ENCODE measurements at regions not wholly inside any gene's neighbourhood (a gene's known extent, or its start where the extent isn't known, plus 50 kb on each side); places are given as distances from the start of the nearest gene placed in this dataset.

GRCh38 chr10:118482393-118483331 is 112.8 kb downstream of the PRLHR start:
- no peak overlapping the region for H3K4me3 ChIP-seq
- H3K27ac ChIP-seq, result no peak overlapping the region
- no peak for DNase-seq (ENCODE audit: low spot score)
- no peak for TF ChIP-seq CTCF (IDR thresholded peaks at IDR 0.05)

GRCh38 chr10:118481871-118482270 is 113.6 kb downstream of the PRLHR start:
- Histone ChIP-seq H3K27ac (no peak overlapping the region), H3K4me3 (no peak overlapping the region)
- no peak for DNase-seq (ENCODE audit: low spot score)
- TF ChIP-seq CTCF (IDR thresholded peaks at IDR 0.05), result no peak

- DNase-seq (ENCODE audit: low spot score), result no peak
- no peak for TF ChIP-seq CTCF (IDR thresholded peaks at IDR 0.05)
- no peak overlapping the region for H3K4me3 ChIP-seq
- no peak overlapping the region for H3K27ac ChIP-seq
These were observed 120.2 kb downstream of the PRLHR start for GRCh38 chr10:118475214-118475613.

- no peak overlapping the region for H3K27ac ChIP-seq
- H3K4me3 ChIP-seq, result no peak overlapping the region
- no peak for TF ChIP-seq CTCF (IDR thresholded peaks at IDR 0.05)
- DNase-seq (ENCODE audit: low spot score), result no peak
These were observed 121.3 kb downstream of the PRLHR start for GRCh38 chr10:118474111-118474510.

GRCh38 chr10:118473305-118473960 is 122.0 kb downstream of the PRLHR start:
- Histone ChIP-seq H3K4me3 (no peak overlapping the region), H3K27ac (no peak overlapping the region)
- DNase-seq (ENCODE audit: low spot score), result no peak
- no peak for TF ChIP-seq CTCF (IDR thresholded peaks at IDR 0.05)

- Histone ChIP-seq H3K4me3 (no peak overlapping the region), H3K27ac (no peak overlapping the region)
- DNase-seq (ENCODE audit: low spot score), result no peak
- no peak for TF ChIP-seq CTCF (IDR thresholded peaks at IDR 0.05)
These were observed 122.8 kb downstream of the PRLHR start for GRCh38 chr10:118472415-118473304.

All from coronary artery (tissue), 2 donors.